ENCODE measurements at regions not wholly inside any gene's neighbourhood (a gene's known extent, or its start where the extent isn't known, plus 50 kb on each side); places are given as distances from the start of the nearest gene placed in this dataset.

DNA sequence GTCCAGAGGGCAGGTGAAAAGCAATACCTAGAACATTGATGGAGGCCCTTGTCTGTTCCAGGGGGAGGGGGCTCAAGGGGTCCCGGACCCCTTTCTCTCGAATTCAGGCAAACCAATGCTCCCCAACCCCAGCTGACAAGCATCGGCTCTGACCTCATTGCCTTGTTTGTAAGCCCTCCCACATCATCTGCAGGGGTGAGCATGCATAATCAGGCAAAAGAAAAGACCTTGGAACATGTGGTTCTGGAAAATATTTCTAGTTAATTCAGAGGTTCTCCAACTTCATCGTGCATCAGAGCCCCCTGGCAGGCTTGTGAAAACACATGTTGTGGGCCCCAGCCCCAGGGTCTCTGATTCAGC lies 231.3 kb downstream of the TOMM20 start:
- Histone ChIP-seq H2BK12ac (ENCODE audit: insufficient read length, low read depth, low read length) (no peak overlapping the region), H4K91ac (ENCODE audit: insufficient read length, low read depth, low read length) (no peak overlapping the region), H3K56ac (ENCODE audit: insufficient read length, low read depth, low read length) (no peak overlapping the region), H3K23ac (ENCODE audit: insufficient read length, low read depth, low read length) (no peak overlapping the region), H4K20me1 (ENCODE audit: control insufficient read depth, insufficient read depth, insufficient read length) (no peaks in the 10 kb centered on the region), H3K27ac (ENCODE audit: insufficient read length, low read depth, low read length) (no peak overlapping the region), H3K4me1 (ENCODE audit: insufficient read depth, low read length) (peaks cover 4% of the 10 kb centered on the region; the same call in 1 of the 2 replicates), H2BK120ac (ENCODE audit: low read depth, low read length, poor library complexity, severe bottlenecking) (no peak overlapping the region), H4K8ac (replicated peaks; ENCODE audit: insufficient read length, low read depth, low read length) (no peak overlapping the region), H3K23me2 (ENCODE audit: insufficient read length, low read depth, low read length, poor library complexity, severe bottlenecking) (no peaks in the 10 kb centered on the region), H3K14ac (ENCODE audit: insufficient read depth, low read length) (no peak overlapping the region), H3K79me2 (ENCODE audit: insufficient read depth, low read length) (no peaks in the 10 kb centered on the region), H2AK5ac (ENCODE audit: insufficient read length, low read length) (no peak overlapping the region), H3K9ac (ENCODE audit: extremely low read depth, insufficient read length, low read length) (no peak overlapping the region), H2BK20ac (ENCODE audit: low read depth, low read length, poor library complexity, severe bottlenecking) (no peak overlapping the region), H3T11ph (ENCODE audit: low read length) (no peak overlapping the region), H2AFZ (ENCODE audit: low read length) (no peak overlapping the region), H4K5ac (ENCODE audit: insufficient read length, low read depth, low read length) (no peak overlapping the region), H3K4me2 (ENCODE audit: insufficient read depth, insufficient read length, low read length) (no peak overlapping the region), H3K4ac (ENCODE audit: low read depth, low read length) (no peak overlapping the region), H2BK5ac (ENCODE audit: insufficient read length, low read length) (no peak overlapping the region), H3K18ac (ENCODE audit: insufficient read length, low read depth, low read length) (no peak overlapping the region), H2BK15ac (ENCODE audit: low read depth, low read length) (no peak overlapping the region), H3K27me3 (ENCODE audit: insufficient read depth, low read length) (no peaks in the 10 kb centered on the region), H3K9me3 (ENCODE audit: control insufficient read depth, low read depth, low read length) (no peaks in the 10 kb centered on the region), H3K79me1 (ENCODE audit: insufficient read depth, low read depth, low read length, poor library complexity, severe bottlenecking) (no peaks in the 10 kb centered on the region)
- H3K27me3 Mint-ChIP-seq (ENCODE audit: low read depth) = peaks cover 1% of the 10 kb centered on the region; the same call in 1 of the 2 replicates
- no CpG with 5 or more reads among the region's 4 CpGs for WGBS (ENCODE audit: extremely low coverage, insufficient read length, low lambda C conversion rate)
- H3K27ac Mint-ChIP-seq = no peak overlapping the region; a peak in 1 of 7 replicates
- H3K4me1 Mint-ChIP-seq = peaks cover 16 to 26% of the 10 kb centered on the region in 2 experiments
- no peak overlapping the region for H3K4me3 Mint-ChIP-seq
- H3K36me3 Mint-ChIP-seq (ENCODE audit: insufficient read depth in 1 of 3, low read depth in 3 of 3) = no peaks in the 10 kb centered on the region
- no peak for DNase-seq
- H3K9me3 Mint-ChIP-seq = no peaks in the 10 kb centered on the region
- TF ChIP-seq, protein P1, sequence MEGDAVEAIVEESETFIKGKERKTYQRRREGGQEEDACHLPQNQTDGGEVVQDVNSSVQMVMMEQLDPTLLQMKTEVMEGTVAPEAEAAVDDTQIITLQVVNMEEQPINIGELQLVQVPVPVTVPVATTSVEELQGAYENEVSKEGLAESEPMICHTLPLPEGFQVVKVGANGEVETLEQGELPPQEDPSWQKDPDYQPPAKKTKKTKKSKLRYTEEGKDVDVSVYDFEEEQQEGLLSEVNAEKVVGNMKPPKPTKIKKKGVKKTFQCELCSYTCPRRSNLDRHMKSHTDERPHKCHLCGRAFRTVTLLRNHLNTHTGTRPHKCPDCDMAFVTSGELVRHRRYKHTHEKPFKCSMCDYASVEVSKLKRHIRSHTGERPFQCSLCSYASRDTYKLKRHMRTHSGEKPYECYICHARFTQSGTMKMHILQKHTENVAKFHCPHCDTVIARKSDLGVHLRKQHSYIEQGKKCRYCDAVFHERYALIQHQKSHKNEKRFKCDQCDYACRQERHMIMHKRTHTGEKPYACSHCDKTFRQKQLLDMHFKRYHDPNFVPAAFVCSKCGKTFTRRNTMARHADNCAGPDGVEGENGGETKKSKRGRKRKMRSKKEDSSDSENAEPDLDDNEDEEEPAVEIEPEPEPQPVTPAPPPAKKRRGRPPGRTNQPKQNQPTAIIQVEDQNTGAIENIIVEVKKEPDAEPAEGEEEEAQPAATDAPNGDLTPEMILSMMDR (conservative IDR thresholded peaks at IDR 0.05) = no peak

Data from H9 (cell line).